WTC11 (cell line): ENCODE measurements at regions not wholly inside any gene's neighbourhood (a gene's known extent, or its start where the extent isn't known, plus 50 kb on each side); places are given as distances from the start of the nearest gene placed in this dataset.

Experiments
- CBFB ChIP-seq: sonication (generic); formaldehyde crosslinking; IDR thresholded peaks from 2 replicates; pipeline ENCODE4 v1.8.1; 2022; ENCODE audit warnings: mild to moderate bottlenecking, low read depth, missing genetic modification reagents
- ETV6 ChIP-seq: sonication (generic); formaldehyde crosslinking; IDR thresholded peaks from 2 replicates; pipeline ENCODE4 v1.8.1; 2022; ENCODE audit warnings: mild to moderate bottlenecking, missing genetic modification reagents
- IRF2 ChIP-seq: sonication (generic); formaldehyde crosslinking; IDR thresholded peaks from 2 replicates; pipeline ENCODE4 v1.8.0; 2022; ENCODE audit warnings: low read depth, missing genetic modification reagents, borderline replicate concordance
- NR3C1 ChIP-seq: sonication (generic); formaldehyde crosslinking; conservative IDR thresholded peaks from 2 replicates; pipeline ENCODE4 v1.8.1; 2023; ENCODE audit warnings: low read depth, mild to moderate bottlenecking, missing genetic modification reagents
- SP1 ChIP-seq: sonication (generic); formaldehyde crosslinking; conservative IDR thresholded peaks from 2 replicates; pipeline ENCODE4 v1.8.1; 2022; ENCODE audit warnings: missing genetic modification reagents
- TCF7 ChIP-seq: sonication (generic); formaldehyde crosslinking; IDR thresholded peaks from 2 replicates; pipeline ENCODE4 v1.8.0; 2022; ENCODE audit warnings: mild to moderate bottlenecking, low read depth, missing genetic modification reagents, moderate library complexity
- ZNF138 ChIP-seq: sonication (generic); formaldehyde crosslinking; conservative IDR thresholded peaks from 2 replicates; pipeline ENCODE4 v1.8.1; 2022; ENCODE audit warnings: mild to moderate bottlenecking, moderate library complexity, missing genetic modification reagents
- TF ChIP-seq, protein P1 (sequence below): fragments of 200-600 bp; IDR thresholded peaks from 2 replicates; pipeline ENCODE4 v1.8.0; 2022; ENCODE audit warnings: antibody characterized with exemption
- TF ChIP-seq, protein P2 (sequence below): sonication (generic); formaldehyde crosslinking; IDR thresholded peaks from 2 replicates; pipeline ENCODE4 v1.8.0; 2023; ENCODE audit warnings: mild to moderate bottlenecking, missing genetic modification reagents
- TF ChIP-seq, protein P3 (sequence below): sonication (generic); formaldehyde crosslinking; IDR thresholded peaks from 2 replicates; pipeline ENCODE4 v1.8.0; 2022; ENCODE audit warnings: mild to moderate bottlenecking, missing genetic modification reagents
- TF ChIP-seq, protein P4 (sequence below): sonication (generic); formaldehyde crosslinking; IDR thresholded peaks from 2 replicates; pipeline ENCODE4 v1.8.1; 2023; ENCODE audit warnings: mild to moderate bottlenecking, missing genetic modification reagents, moderate library complexity

DNA sequence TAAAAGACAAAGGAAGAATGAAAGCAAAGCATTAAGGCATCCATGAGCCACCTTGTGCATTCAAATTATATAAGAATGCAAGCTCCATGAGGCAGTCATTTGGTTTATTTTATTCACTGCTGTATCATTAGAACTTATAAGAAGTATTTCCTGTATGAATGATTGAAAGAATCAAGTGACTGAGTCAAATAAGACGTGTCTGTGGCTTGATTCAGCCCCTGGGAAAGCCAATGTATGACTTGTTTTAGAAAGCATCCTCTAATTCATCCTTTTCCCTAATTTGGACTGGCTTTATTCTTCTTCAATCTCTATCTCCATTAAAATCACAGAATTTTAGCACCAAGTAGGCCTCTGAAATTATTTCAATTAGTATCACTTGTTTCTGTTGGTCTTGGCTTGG, 461.1 kb downstream of the LPIN1 start:
- TF ChIP-seq, protein P1, sequence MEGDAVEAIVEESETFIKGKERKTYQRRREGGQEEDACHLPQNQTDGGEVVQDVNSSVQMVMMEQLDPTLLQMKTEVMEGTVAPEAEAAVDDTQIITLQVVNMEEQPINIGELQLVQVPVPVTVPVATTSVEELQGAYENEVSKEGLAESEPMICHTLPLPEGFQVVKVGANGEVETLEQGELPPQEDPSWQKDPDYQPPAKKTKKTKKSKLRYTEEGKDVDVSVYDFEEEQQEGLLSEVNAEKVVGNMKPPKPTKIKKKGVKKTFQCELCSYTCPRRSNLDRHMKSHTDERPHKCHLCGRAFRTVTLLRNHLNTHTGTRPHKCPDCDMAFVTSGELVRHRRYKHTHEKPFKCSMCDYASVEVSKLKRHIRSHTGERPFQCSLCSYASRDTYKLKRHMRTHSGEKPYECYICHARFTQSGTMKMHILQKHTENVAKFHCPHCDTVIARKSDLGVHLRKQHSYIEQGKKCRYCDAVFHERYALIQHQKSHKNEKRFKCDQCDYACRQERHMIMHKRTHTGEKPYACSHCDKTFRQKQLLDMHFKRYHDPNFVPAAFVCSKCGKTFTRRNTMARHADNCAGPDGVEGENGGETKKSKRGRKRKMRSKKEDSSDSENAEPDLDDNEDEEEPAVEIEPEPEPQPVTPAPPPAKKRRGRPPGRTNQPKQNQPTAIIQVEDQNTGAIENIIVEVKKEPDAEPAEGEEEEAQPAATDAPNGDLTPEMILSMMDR: no peak
- no peak for TF ChIP-seq IRF2
- TF ChIP-seq CBFB: no peak
- TF ChIP-seq, protein P2, sequence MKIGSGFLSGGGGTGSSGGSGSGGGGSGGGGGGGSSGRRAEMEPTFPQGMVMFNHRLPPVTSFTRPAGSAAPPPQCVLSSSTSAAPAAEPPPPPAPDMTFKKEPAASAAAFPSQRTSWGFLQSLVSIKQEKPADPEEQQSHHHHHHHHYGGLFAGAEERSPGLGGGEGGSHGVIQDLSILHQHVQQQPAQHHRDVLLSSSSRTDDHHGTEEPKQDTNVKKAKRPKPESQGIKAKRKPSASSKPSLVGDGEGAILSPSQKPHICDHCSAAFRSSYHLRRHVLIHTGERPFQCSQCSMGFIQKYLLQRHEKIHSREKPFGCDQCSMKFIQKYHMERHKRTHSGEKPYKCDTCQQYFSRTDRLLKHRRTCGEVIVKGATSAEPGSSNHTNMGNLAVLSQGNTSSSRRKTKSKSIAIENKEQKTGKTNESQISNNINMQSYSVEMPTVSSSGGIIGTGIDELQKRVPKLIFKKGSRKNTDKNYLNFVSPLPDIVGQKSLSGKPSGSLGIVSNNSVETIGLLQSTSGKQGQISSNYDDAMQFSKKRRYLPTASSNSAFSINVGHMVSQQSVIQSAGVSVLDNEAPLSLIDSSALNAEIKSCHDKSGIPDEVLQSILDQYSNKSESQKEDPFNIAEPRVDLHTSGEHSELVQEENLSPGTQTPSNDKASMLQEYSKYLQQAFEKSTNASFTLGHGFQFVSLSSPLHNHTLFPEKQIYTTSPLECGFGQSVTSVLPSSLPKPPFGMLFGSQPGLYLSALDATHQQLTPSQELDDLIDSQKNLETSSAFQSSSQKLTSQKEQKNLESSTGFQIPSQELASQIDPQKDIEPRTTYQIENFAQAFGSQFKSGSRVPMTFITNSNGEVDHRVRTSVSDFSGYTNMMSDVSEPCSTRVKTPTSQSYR (CRISPR knock-in tag): no peak
- TF ChIP-seq NR3C1 (CRISPR knock-in tag): no peak
- TF ChIP-seq, protein P3, sequence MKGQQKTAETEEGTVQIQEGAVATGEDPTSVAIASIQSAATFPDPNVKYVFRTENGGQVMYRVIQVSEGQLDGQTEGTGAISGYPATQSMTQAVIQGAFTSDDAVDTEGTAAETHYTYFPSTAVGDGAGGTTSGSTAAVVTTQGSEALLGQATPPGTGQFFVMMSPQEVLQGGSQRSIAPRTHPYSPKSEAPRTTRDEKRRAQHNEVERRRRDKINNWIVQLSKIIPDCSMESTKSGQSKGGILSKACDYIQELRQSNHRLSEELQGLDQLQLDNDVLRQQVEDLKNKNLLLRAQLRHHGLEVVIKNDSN: no peak
- TF ChIP-seq, protein P4, sequence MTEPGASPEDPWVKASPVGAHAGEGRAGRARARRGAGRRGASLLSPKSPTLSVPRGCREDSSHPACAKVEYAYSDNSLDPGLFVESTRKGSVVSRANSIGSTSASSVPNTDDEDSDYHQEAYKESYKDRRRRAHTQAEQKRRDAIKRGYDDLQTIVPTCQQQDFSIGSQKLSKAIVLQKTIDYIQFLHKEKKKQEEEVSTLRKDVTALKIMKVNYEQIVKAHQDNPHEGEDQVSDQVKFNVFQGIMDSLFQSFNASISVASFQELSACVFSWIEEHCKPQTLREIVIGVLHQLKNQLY: no peak
- no peak for TF ChIP-seq TCF7 (CRISPR knock-in tag)
- TF ChIP-seq ETV6 (CRISPR knock-in tag): no peak
- no peak for TF ChIP-seq SP1
- no peak for TF ChIP-seq ZNF138 (CRISPR knock-in tag)
